CD4-positive, CD25-positive, alpha-beta regulatory T cell (primary cell): ENCODE measurements at regions not wholly inside any gene's neighbourhood (a gene's known extent, or its start where the extent isn't known, plus 50 kb on each side); places are given as distances from the start of the nearest gene placed in this dataset.
"Not testable (repeated sequence)": the region's sequence is repeated elsewhere in the genome, so short reads cannot be mapped to it uniquely, and the experiment has no call there.

Source experiments
- ATAC-seq, 2 donors: fragments of 150-1000 bp; cut with Tn5 transposase; one replicate each; pipeline ENCODE4 v1.10.0; 2021; ENCODE audit warnings: low read depth in 2 of 2, moderate number of reproducible peaks in 2 of 2, moderate library complexity in 1 of 2
- DNase-seq, 3 donors: peaks; one replicate each; pipeline versions ENCODE4 v3.0.0 to v3.0.0-alpha.2; 2012 to 2022; ENCODE audit warnings: mixed read lengths in 1 of 3
- H3K27ac ChIP-seq: one replicate; pipeline ENCODE4 v1.7.0; 2013; ENCODE audit warnings: mild to moderate bottlenecking, low read length; ENCODE audit not compliant: insufficient read depth, poor library complexity, severe bottlenecking
- H3K27me3 ChIP-seq: one replicate; pipeline ENCODE4 v1.7.0; 2013; ENCODE audit warnings: low read length; ENCODE audit not compliant: control insufficient read depth, insufficient read depth
- H3K36me3 ChIP-seq: one replicate; pipeline ENCODE4 v1.7.0; 2013; ENCODE audit warnings: mild to moderate bottlenecking, low read length, moderate library complexity; ENCODE audit not compliant: control insufficient read depth, insufficient read depth
- H3K4me1 ChIP-seq: 2 replicates; pipeline ENCODE4 v1.7.0; 2013; ENCODE audit warnings: mild to moderate bottlenecking, low read length; ENCODE audit not compliant: insufficient read depth, control insufficient read depth, poor library complexity, severe bottlenecking
- H3K4me3 ChIP-seq: one replicate; pipeline ENCODE4 v1.7.0; 2013; ENCODE audit warnings: low read depth, mild to moderate bottlenecking, low read length, moderate library complexity
- H3K9me3 ChIP-seq, 2 experiments: 1 replicate in 1 of 2; 2 replicates in 1 of 2; pipeline ENCODE4 v1.7.0; 2013; ENCODE audit warnings: low read length in 2 of 2, mild to moderate bottlenecking in 1 of 2, moderate library complexity in 1 of 2; ENCODE audit not compliant: control insufficient read depth in 2 of 2
- H3K27ac Mint-ChIP-seq, 3 donors: one replicate each; pipeline ENCODE4 v1.8.0; 2020 to 2022; ENCODE audit warnings: mild to moderate bottlenecking in 3 of 3, mixed read lengths in 3 of 3, moderate library complexity in 2 of 3
- H3K27me3 Mint-ChIP-seq: one replicate; pipeline ENCODE4 v1.8.0; 2022; ENCODE audit warnings: mild to moderate bottlenecking, mixed read lengths
- H3K36me3 Mint-ChIP-seq: one replicate; pipeline ENCODE4 v1.8.0; 2020; ENCODE audit warnings: mixed read lengths
- H3K4me1 Mint-ChIP-seq, 4 donors: one replicate each; pipeline ENCODE4 v1.8.0; 2020 to 2022; ENCODE audit warnings: mixed read lengths in 4 of 4, mild to moderate bottlenecking in 1 of 4
- H3K4me3 Mint-ChIP-seq, 4 donors: one replicate each; pipeline ENCODE4 v1.8.0; 2020 to 2022; ENCODE audit warnings: mild to moderate bottlenecking in 4 of 4, mixed read lengths in 4 of 4, moderate library complexity in 3 of 4
- H3K9me3 Mint-ChIP-seq, 7 donors: one replicate each; pipeline ENCODE4 v1.8.0; 2020 to 2022; ENCODE audit warnings: mixed read lengths in 7 of 7, mild to moderate bottlenecking in 3 of 7, moderate library complexity in 2 of 7

DNA sequence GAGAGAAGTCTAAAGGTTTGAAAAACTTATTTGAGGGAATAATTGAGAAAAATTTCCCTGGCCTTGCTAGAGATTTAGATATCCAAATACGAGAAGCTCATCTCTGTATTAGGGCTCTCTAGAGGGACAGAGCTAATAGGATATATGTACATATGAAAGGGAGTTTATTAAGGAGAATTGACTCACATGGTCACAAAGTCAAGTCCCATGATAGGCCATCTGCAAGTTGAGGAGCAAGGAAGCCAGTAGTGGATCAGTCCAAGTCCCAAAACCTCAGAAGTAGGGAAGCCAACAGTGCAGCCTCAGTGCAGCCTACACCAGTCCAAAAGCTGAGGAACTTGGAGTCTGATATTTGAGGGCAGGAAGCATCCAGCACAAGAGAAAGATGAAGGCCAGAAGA lies 126.7 kb downstream of the PJA2 start:
- H3K27me3 Mint-ChIP-seq, H3K4me3 Mint-ChIP-seq, ATAC-seq, H3K27ac ChIP-seq, H3K36me3 Mint-ChIP-seq, H3K27ac Mint-ChIP-seq, H3K36me3 ChIP-seq, H3K4me1 ChIP-seq, H3K4me1 Mint-ChIP-seq, H3K4me3 ChIP-seq, H3K27me3 ChIP-seq, DNase-seq: not testable (repeated sequence)
- H3K9me3 Mint-ChIP-seq = peaks cover 5 to 40% (median 11%) of the 10 kb centered on the region in 7 donors
- peaks cover 17 to 18% of the 10 kb centered on the region in 2 experiments for H3K9me3 ChIP-seq

DNA sequence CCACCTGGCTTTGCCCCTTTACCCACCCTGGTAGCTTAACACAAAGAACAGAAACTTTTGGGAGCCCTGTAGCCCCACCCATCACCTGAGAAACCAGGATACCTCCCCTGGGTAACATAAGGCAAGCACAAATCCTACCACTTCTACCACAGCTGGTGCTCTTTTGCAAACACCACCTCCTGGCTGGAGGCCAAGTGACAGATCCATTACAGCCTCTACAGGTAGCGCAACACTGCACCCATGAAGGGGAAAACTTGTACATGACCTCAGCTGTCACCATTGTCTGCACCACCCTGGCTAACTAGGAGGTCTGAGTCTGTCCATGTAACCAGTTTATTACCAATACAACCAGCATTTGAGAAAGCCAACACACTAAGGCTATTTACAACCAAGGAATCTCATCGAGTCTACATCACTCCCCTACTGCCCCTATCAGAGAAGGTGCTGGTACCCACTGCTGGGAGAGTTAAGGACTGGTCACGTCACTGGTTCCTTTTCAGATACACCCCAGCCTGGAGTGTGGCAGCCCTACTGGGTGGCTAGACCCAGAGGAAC lies 128.6 kb downstream of the PJA2 start:
- H3K9me3 Mint-ChIP-seq = peaks cover 4 to 27% (median 7%) of the 10 kb centered on the region in 7 donors
- ATAC-seq (no peak), DNase-seq (no peak)
- Histone ChIP-seq H3K27ac (no peak overlapping the region), H3K36me3 (peaks cover 2% of the 10 kb centered on the region), H3K4me3 (no peak overlapping the region), H3K9me3 (peaks cover 7 to 10% of the 10 kb centered on the region in 2 experiments), H3K4me1 (no peaks in the 10 kb centered on the region), H3K27me3 (no peaks in the 10 kb centered on the region)
- peaks cover 0 to 2% (median 0%) of the 10 kb centered on the region in 4 donors for H3K4me1 Mint-ChIP-seq
- peaks cover 6% of the 10 kb centered on the region for H3K27me3 Mint-ChIP-seq
- H3K36me3 Mint-ChIP-seq = peaks cover 5% of the 10 kb centered on the region
- H3K4me3 Mint-ChIP-seq = no peak overlapping the region
- H3K27ac Mint-ChIP-seq = no peak overlapping the region

DNA sequence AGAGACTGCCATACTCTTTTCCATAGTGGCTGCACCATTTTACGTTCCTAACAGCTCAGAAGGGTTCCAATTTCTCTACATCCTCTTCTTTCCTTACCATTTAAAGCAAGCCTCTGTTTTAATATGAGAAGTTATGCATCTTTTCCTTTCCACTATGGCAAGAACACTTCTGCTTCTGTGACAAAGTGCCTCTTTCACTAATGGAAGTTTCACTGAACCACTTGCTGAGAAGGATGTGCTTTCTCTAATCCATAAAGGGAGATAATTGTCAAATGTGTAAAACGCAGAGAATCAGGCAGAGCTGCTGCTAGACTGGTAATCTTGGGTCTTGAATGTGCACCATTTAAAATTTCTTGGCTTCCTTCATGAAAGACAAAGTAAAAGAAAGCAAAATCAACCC lies 131.6 kb downstream of the PJA2 start:
- peaks cover 4% of the 10 kb centered on the region for H3K27me3 Mint-ChIP-seq
- peaks cover 4% of the 10 kb centered on the region for H3K36me3 Mint-ChIP-seq
- H3K9me3 ChIP-seq = no peaks in the 10 kb centered on the region
- H3K4me3 ChIP-seq = no peak overlapping the region
- no peak overlapping the region for H3K4me3 Mint-ChIP-seq
- H3K9me3 Mint-ChIP-seq = peaks cover 0 to 3% (median 0%) of the 10 kb centered on the region in 7 donors
- no peaks in the 10 kb centered on the region for H3K4me1 ChIP-seq
- H3K27ac Mint-ChIP-seq = no peak overlapping the region
- no peak overlapping the region for H3K27ac ChIP-seq
- no peak for DNase-seq
- no peak for ATAC-seq
- no peaks in the 10 kb centered on the region for H3K4me1 Mint-ChIP-seq
- H3K27me3 ChIP-seq = no peaks in the 10 kb centered on the region
- H3K36me3 ChIP-seq = no peaks in the 10 kb centered on the region

DNA sequence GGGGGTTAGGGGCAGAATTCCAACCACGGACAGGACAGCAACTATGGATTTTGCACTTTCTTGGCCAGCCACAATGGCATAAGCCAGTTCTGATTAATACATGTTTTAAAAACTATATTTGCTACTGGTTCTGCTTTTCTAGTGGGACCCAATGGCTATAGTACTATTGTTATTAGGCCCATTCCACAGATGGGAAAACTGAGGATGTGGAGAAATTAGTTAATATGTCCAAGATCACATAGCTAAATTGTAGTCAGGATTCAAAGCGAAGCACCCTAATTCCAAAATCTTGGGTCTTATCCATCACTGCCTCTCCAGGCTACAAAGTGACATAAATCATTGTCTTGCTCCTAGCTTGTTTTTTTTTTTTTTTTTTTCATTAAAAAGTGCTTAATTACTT lies 133.9 kb downstream of the PJA2 start:
- Mint-ChIP-seq H3K4me1 (no peaks in the 10 kb centered on the region), H3K36me3 (peaks cover 12% of the 10 kb centered on the region), H3K27me3 (no peaks in the 10 kb centered on the region), H3K27ac (peak overlapping the region in 1 of 3 donors; percentile 39), H3K9me3 (peaks cover 0 to 11% (median 2%) of the 10 kb centered on the region in 7 donors), H3K4me3 (no peak overlapping the region)
- Histone ChIP-seq H3K27ac (no peak overlapping the region), H3K27me3 (no peaks in the 10 kb centered on the region), H3K4me1 (no peaks in the 10 kb centered on the region), H3K9me3 (no peaks in the 10 kb centered on the region), H3K4me3 (no peak overlapping the region), H3K36me3 (no peaks in the 10 kb centered on the region)
- ATAC-seq (no peak), DNase-seq (no peak)

DNA sequence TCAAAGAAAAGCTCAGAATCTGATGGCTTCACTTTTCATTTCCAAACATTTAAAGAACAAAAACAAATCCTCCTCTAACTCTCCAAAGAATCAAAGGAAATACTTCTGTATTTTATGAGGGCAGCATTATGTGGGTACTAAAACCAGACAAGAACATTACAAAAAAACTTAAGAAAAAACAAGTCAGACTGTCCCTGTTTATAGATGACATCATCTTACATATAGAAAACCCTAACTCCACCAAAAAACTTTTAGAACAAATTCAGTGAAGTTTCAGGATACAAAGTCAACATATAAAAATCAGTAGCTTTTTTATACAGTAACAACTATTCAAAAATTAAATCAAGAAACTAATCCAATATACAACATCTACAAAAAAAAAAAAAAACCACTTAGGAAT lies 136.2 kb downstream of the PJA2 start:
- ATAC-seq (no peak), DNase-seq (no peak)
- Histone ChIP-seq H3K36me3 (no peaks in the 10 kb centered on the region), H3K4me1 (no peaks in the 10 kb centered on the region), H3K4me3 (no peak overlapping the region), H3K27ac (no peak overlapping the region), H3K27me3 (no peaks in the 10 kb centered on the region), H3K9me3 (peaks cover 0 to 2% of the 10 kb centered on the region in 2 experiments)
- Mint-ChIP-seq H3K4me1 (no peaks in the 10 kb centered on the region), H3K27me3 (no peaks in the 10 kb centered on the region), H3K36me3 (peaks cover 12% of the 10 kb centered on the region), H3K27ac (no peak overlapping the region), H3K4me3 (no peak overlapping the region), H3K9me3 (peaks cover 0 to 21% (median 4%) of the 10 kb centered on the region in 7 donors)

DNA sequence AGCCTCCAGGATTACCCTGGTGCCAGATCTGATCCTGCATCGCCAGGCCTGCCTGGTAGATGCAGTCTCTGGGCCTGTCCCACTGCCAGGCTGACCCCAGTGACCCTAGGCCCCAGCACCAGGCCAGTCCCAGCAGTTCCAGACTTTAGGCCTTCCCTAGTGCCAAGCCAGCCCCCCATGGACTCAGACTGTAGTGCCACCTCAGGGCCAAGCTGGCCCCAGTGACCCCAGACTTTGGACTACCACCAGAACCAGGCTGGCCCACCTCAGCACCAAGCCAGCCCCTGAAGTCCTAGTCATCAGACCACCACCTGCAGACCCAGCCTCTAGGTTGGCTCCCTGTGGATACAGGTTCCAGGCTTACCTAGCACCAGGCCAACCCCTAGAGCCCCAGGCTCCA lies 142.5 kb downstream of the PJA2 start:
- H3K9me3 Mint-ChIP-seq = peaks cover 1 to 22% (median 3%) of the 10 kb centered on the region in 7 donors

DNA sequence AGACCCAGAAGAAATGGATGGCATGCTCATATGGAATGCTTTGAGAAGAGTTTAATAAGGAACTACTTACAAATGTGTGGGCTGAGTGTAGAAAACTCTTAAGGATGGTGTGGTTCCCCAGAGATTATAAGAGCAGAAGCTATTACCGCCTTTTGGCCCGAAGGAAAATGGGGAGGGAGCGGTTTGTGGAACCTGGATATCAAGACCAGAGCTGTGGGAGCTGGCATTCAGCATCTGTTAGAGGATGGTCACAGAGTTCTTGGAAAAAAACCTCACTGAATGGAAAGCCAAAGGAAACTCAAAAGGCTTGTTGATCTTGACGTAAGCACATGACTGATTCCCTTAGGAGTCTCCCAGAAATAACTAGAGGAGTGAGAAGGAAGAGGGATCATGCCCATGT lies 151.0 kb downstream of the PJA2 start:
- no peak overlapping the region for H3K27ac Mint-ChIP-seq
- no peaks in the 10 kb centered on the region for H3K36me3 ChIP-seq
- H3K27ac ChIP-seq = no peak overlapping the region
- peaks cover 0 to 7% (median 1%) of the 10 kb centered on the region in 7 donors for H3K9me3 Mint-ChIP-seq
- no peaks in the 10 kb centered on the region for H3K9me3 ChIP-seq
- H3K36me3 Mint-ChIP-seq = peaks cover 10% of the 10 kb centered on the region
- no peaks in the 10 kb centered on the region for H3K27me3 Mint-ChIP-seq
- H3K4me3 ChIP-seq = no peak overlapping the region
- H3K4me3 Mint-ChIP-seq = no peak overlapping the region
- H3K4me1 ChIP-seq = no peaks in the 10 kb centered on the region
- ATAC-seq (no peak), DNase-seq (no peak)
- H3K4me1 Mint-ChIP-seq = no peaks in the 10 kb centered on the region
- H3K27me3 ChIP-seq = no peaks in the 10 kb centered on the region

More for the DNA sequence above, 142.5 kb downstream of the PJA2 start:
- Mint-ChIP-seq H3K36me3 (peaks cover 3% of the 10 kb centered on the region), H3K27ac (no peak overlapping the region), H3K4me3 (no peak overlapping the region), H3K4me1 (no peaks in the 10 kb centered on the region), H3K27me3 (no peaks in the 10 kb centered on the region)
- H3K27me3 ChIP-seq = no peaks in the 10 kb centered on the region
- peaks cover 0 to 2% of the 10 kb centered on the region in 2 experiments for H3K9me3 ChIP-seq
- no peaks in the 10 kb centered on the region for H3K4me1 ChIP-seq
- H3K27ac ChIP-seq = no peak overlapping the region
- no peak for ATAC-seq
- DNase-seq = no peak
- H3K4me3 ChIP-seq = no peak overlapping the region
- no peaks in the 10 kb centered on the region for H3K36me3 ChIP-seq

DNA sequence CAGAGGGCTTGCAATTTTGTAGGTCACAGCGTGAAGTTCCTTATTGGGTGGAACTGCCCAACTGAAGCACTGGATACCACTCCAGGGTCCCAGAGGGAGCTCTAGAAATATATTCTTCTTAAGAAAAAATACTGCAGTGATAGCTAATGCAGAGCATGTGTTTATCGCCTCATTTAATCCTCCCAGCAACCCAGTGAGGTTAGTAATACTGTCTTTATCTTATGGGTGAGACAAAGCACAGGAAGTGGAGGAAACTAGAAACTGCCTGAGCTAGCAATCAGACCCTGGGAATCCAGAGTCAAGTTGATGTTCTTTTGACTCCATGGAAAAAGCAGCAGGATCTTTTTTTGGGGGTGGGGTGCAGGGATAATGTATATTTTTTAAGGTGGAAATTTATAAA lies 153.3 kb downstream of the PJA2 start:
- Mint-ChIP-seq H3K27ac (no peak overlapping the region), H3K9me3 (peaks cover 0 to 7% (median 1%) of the 10 kb centered on the region in 7 donors), H3K36me3 (peaks cover 10% of the 10 kb centered on the region), H3K4me1 (no peaks in the 10 kb centered on the region), H3K4me3 (no peak overlapping the region), H3K27me3 (no peaks in the 10 kb centered on the region)
- ATAC-seq = no peak
- Histone ChIP-seq H3K27ac (no peak overlapping the region), H3K27me3 (no peaks in the 10 kb centered on the region), H3K36me3 (no peaks in the 10 kb centered on the region), H3K4me3 (no peak overlapping the region), H3K9me3 (no peaks in the 10 kb centered on the region), H3K4me1 (no peaks in the 10 kb centered on the region)
- DNase-seq = no peak
